ENCODE measurements at regions not wholly inside any gene's neighbourhood (a gene's known extent, or its start where the extent isn't known, plus 50 kb on each side); places are given as distances from the start of the nearest gene placed in this dataset.

DNA sequence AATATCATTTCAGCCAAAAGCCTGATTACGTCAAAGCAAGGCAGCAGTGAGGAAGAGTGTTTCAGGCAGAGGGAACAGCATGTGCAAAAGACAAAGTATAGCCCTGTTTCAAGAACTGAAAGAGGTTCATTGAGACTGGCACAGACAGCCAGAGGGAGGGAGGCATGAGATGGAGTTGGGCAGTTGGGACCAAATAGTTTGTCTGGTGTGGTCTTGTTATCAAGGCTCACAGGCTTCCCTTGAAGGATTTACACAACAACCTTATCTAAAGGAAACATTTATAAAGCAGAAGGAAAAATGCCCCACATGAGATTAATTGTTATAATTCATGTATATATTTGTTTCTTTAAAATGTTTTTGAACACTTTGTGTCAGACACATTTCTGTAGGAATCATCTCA lies 253.3 kb downstream of the DMAC1 start (continued):
- TF ChIP-seq YY1 (IDR thresholded peaks at IDR 0.05; ENCODE audit: low read depth, low read length) = no peak
- TF ChIP-seq, protein P1, sequence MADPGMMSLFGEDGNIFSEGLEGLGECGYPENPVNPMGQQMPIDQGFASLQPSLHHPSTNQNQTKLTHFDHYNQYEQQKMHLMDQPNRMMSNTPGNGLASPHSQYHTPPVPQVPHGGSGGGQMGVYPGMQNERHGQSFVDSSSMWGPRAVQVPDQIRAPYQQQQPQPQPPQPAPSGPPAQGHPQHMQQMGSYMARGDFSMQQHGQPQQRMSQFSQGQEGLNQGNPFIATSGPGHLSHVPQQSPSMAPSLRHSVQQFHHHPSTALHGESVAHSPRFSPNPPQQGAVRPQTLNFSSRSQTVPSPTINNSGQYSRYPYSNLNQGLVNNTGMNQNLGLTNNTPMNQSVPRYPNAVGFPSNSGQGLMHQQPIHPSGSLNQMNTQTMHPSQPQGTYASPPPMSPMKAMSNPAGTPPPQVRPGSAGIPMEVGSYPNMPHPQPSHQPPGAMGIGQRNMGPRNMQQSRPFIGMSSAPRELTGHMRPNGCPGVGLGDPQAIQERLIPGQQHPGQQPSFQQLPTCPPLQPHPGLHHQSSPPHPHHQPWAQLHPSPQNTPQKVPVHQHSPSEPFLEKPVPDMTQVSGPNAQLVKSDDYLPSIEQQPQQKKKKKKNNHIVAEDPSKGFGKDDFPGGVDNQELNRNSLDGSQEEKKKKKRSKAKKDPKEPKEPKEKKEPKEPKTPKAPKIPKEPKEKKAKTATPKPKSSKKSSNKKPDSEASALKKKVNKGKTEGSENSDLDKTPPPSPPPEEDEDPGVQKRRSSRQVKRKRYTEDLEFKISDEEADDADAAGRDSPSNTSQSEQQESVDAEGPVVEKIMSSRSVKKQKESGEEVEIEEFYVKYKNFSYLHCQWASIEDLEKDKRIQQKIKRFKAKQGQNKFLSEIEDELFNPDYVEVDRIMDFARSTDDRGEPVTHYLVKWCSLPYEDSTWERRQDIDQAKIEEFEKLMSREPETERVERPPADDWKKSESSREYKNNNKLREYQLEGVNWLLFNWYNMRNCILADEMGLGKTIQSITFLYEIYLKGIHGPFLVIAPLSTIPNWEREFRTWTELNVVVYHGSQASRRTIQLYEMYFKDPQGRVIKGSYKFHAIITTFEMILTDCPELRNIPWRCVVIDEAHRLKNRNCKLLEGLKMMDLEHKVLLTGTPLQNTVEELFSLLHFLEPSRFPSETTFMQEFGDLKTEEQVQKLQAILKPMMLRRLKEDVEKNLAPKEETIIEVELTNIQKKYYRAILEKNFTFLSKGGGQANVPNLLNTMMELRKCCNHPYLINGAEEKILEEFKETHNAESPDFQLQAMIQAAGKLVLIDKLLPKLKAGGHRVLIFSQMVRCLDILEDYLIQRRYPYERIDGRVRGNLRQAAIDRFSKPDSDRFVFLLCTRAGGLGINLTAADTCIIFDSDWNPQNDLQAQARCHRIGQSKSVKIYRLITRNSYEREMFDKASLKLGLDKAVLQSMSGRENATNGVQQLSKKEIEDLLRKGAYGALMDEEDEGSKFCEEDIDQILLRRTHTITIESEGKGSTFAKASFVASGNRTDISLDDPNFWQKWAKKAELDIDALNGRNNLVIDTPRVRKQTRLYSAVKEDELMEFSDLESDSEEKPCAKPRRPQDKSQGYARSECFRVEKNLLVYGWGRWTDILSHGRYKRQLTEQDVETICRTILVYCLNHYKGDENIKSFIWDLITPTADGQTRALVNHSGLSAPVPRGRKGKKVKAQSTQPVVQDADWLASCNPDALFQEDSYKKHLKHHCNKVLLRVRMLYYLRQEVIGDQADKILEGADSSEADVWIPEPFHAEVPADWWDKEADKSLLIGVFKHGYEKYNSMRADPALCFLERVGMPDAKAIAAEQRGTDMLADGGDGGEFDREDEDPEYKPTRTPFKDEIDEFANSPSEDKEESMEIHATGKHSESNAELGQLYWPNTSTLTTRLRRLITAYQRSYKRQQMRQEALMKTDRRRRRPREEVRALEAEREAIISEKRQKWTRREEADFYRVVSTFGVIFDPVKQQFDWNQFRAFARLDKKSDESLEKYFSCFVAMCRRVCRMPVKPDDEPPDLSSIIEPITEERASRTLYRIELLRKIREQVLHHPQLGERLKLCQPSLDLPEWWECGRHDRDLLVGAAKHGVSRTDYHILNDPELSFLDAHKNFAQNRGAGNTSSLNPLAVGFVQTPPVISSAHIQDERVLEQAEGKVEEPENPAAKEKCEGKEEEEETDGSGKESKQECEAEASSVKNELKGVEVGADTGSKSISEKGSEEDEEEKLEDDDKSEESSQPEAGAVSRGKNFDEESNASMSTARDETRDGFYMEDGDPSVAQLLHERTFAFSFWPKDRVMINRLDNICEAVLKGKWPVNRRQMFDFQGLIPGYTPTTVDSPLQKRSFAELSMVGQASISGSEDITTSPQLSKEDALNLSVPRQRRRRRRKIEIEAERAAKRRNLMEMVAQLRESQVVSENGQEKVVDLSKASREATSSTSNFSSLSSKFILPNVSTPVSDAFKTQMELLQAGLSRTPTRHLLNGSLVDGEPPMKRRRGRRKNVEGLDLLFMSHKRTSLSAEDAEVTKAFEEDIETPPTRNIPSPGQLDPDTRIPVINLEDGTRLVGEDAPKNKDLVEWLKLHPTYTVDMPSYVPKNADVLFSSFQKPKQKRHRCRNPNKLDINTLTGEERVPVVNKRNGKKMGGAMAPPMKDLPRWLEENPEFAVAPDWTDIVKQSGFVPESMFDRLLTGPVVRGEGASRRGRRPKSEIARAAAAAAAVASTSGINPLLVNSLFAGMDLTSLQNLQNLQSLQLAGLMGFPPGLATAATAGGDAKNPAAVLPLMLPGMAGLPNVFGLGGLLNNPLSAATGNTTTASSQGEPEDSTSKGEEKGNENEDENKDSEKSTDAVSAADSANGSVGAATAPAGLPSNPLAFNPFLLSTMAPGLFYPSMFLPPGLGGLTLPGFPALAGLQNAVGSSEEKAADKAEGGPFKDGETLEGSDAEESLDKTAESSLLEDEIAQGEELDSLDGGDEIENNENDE (IDR thresholded peaks at IDR 0.05; ENCODE audit: insufficient replicate concordance, low read length) = no peak
- TF ChIP-seq, protein P2, sequence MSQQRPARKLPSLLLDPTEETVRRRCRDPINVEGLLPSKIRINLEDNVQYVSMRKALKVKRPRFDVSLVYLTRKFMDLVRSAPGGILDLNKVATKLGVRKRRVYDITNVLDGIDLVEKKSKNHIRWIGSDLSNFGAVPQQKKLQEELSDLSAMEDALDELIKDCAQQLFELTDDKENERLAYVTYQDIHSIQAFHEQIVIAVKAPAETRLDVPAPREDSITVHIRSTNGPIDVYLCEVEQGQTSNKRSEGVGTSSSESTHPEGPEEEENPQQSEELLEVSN (IDR thresholded peaks at IDR 0.05) = no peak
- no peak for TF ChIP-seq CBX8 (IDR thresholded peaks at IDR 0.05; ENCODE audit: borderline replicate concordance, low read depth, low read length)
- no peak for TF ChIP-seq CTBP2 (IDR thresholded peaks at IDR 0.05; ENCODE audit: borderline replicate concordance, insufficient read depth, insufficient read length, low read length)

Data from H1 (cell line).